Left ventricle myocardium inferior (tissue), 1 donor: ENCODE measurements at regions not wholly inside any gene's neighbourhood (a gene's known extent, or its start where the extent isn't known, plus 50 kb on each side); places are given as distances from the start of the nearest gene placed in this dataset.

ENCODE experiments used
- DNase-seq: peaks from one replicate; pipeline ENCODE4 v3.0.0-alpha.2; 2020
- H3K27ac ChIP-seq: fragments of 200-600 bp; replicated peaks from 2 replicates; pipeline ENCODE4 v1.8.0; 2021
- H3K27me3 ChIP-seq: fragments of 200-600 bp; 2 replicates; pipeline ENCODE4 v1.8.0; 2021; ENCODE audit warnings: low read depth
- H3K36me3 ChIP-seq: fragments of 200-600 bp; 2 replicates; pipeline ENCODE4 v1.8.0; 2021
- H3K4me1 ChIP-seq: fragments of 200-600 bp; 2 replicates; pipeline ENCODE4 v1.8.0; 2021
- H3K4me3 ChIP-seq: fragments of 200-600 bp; 2 replicates; pipeline ENCODE4 v1.8.0; 2021; ENCODE audit warnings: mild to moderate bottlenecking, moderate library complexity
- H3K9me3 ChIP-seq: fragments of 200-600 bp; replicated peaks from 2 replicates; pipeline ENCODE4 v1.8.0; 2021
- intact Hi-C: fragments of 100-400 bp; cut with micrococcal nuclease; formaldehyde crosslinking; loops from one replicate; pipeline ENCODE4 v1.11.0; 2022
- TF ChIP-seq, protein P1 (sequence below): fragments of 200-600 bp; IDR thresholded peaks from 2 replicates; pipeline ENCODE4 v1.8.0; 2021; ENCODE audit warnings: antibody characterized with exemption, mild to moderate bottlenecking, borderline replicate concordance
- donor health status: DM: no; HTN: yes; CAD: no; lungs with severe emphysema.

DNA sequence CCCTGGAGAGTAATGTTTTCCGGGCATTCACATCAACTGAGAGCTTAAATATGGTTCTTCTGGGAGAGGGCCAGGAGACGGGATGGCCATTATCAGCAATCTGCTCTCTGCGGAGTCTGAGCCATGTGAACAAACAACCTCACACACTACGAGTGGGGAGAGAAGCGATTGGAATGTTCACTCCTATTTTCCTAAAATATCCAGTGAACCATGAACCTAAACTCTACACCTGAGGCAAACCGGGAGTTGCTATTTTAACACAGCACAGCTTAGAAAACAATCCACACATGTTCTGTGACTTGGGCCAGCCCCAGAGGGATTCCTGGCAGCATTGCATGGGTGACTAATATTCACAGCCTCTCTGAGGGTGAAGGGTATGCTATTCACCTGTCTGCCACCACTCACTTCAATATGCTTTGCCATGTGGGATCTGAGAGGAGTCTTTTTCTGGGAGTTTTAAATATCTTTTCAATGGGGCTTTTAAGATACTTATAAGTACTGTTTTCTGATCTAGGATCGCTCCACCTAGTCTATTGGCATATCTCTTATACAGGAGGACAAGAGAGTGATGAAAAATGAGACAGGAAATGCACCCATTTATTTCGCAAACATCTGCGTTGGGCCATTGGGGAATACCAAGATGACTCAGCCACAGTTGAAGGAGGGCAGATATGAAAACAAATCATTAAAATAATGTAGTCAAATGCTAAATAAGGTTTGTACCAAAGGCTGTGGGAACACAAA, 72.6 kb upstream of the SERP2 start:
- no peaks in the 10 kb centered on the region for H3K9me3 ChIP-seq
- H3K27me3 ChIP-seq, result no peaks in the 10 kb centered on the region
- peaks cover 73% of the 10 kb centered on the region for H3K4me1 ChIP-seq
- H3K36me3 ChIP-seq, result no peaks in the 10 kb centered on the region
- H3K27ac ChIP-seq, result peak overlapping the region; percentile 83
- TF ChIP-seq, protein P1, sequence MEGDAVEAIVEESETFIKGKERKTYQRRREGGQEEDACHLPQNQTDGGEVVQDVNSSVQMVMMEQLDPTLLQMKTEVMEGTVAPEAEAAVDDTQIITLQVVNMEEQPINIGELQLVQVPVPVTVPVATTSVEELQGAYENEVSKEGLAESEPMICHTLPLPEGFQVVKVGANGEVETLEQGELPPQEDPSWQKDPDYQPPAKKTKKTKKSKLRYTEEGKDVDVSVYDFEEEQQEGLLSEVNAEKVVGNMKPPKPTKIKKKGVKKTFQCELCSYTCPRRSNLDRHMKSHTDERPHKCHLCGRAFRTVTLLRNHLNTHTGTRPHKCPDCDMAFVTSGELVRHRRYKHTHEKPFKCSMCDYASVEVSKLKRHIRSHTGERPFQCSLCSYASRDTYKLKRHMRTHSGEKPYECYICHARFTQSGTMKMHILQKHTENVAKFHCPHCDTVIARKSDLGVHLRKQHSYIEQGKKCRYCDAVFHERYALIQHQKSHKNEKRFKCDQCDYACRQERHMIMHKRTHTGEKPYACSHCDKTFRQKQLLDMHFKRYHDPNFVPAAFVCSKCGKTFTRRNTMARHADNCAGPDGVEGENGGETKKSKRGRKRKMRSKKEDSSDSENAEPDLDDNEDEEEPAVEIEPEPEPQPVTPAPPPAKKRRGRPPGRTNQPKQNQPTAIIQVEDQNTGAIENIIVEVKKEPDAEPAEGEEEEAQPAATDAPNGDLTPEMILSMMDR, result peak; percentile 29
- peak; percentile 53 for DNase-seq
- peak overlapping the region; percentile 24 for H3K4me3 ChIP-seq
- intact Hi-C loops, result no loop called here

DNA sequence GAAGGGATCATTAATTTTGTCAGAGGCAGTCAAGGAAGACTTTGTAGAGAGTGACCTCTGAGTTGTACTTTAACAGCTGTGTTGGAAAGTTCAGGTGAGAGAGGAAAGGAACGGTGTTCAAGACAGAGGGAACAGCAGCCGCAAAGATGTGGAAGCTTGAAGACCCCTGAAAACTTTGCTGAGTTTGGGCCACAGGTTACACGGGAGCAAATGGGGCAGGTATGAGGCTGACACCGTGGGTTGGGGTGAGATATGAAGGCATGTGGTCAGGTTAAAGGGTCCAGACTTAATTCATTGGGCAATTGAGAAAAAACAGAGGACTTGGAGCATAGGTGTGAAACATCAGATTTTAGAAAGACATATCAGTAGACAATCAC, 72.0 kb upstream of the SERP2 start:
- intact Hi-C loops, result no loop called here
- no peaks in the 10 kb centered on the region for H3K36me3 ChIP-seq
- H3K4me1 ChIP-seq, result peaks cover 73% of the 10 kb centered on the region
- DNase-seq, result no peak
- TF ChIP-seq, protein P1, result no peak
- peak overlapping the region; percentile 83 for H3K27ac ChIP-seq
- H3K27me3 ChIP-seq, result no peaks in the 10 kb centered on the region
- H3K4me3 ChIP-seq, result no peak overlapping the region
- no peaks in the 10 kb centered on the region for H3K9me3 ChIP-seq

DNA sequence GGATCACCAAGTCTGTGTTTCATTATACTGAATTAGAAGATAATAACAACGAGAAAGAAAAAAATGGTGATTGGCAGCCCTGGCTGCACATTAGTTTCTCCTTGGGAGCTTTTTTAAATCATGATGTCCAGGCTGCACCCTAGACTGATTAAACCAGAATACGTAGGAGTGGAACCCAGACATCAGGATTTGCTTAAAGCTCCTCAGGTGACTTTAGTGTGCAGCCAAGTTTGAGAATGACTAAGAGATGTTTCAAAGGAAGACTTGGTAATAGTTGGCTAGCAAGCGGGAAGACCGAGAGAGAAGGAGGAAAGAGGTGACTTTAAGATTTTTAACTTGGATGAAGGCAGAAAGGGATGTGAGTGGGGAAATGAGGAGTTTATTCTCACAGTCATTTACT, 71.4 kb upstream of the SERP2 start:
- Histone ChIP-seq H3K36me3 (no peaks in the 10 kb centered on the region), H3K9me3 (no peaks in the 10 kb centered on the region), H3K4me3 (no peak overlapping the region), H3K27me3 (no peaks in the 10 kb centered on the region), H3K4me1 (peaks cover 74% of the 10 kb centered on the region), H3K27ac (peak overlapping the region; percentile 83)
- DNase-seq, result no peak
- intact Hi-C loops, result no loop called here
- TF ChIP-seq, protein P1, result no peak

DNA sequence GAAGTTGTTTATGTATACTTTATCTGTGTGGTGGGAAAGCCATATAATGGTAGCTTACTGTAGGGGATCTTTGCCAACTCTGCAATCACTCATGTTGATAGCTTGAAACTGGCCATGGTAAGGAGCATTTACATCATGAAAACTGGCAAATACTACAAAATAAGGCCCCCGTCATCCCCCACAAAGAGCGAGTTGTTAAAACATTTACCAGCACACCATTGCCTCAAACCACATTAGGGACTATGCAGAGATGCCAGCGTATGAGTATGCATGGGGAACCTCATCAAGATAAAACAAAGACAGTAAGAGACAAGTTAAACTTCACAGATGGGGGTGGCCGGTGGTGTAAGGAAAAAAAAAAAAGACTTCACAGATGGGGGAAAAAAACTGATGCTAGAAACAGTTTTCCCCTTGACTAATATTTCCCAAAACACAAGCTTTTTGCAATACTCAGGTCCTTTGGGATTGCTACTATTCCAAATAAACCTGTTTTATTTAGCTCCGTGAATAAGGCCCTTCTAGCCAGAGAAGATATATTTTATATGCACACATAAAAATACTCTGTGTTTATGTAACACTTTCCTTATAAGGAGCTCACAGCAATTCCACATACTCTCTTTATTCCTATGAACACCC, 70.6 kb upstream of the SERP2 start:
- TF ChIP-seq, protein P1, result no peak
- H3K27ac ChIP-seq, result peak overlapping the region; percentile 83
- intact Hi-C loops, result no loop called here

DNA sequence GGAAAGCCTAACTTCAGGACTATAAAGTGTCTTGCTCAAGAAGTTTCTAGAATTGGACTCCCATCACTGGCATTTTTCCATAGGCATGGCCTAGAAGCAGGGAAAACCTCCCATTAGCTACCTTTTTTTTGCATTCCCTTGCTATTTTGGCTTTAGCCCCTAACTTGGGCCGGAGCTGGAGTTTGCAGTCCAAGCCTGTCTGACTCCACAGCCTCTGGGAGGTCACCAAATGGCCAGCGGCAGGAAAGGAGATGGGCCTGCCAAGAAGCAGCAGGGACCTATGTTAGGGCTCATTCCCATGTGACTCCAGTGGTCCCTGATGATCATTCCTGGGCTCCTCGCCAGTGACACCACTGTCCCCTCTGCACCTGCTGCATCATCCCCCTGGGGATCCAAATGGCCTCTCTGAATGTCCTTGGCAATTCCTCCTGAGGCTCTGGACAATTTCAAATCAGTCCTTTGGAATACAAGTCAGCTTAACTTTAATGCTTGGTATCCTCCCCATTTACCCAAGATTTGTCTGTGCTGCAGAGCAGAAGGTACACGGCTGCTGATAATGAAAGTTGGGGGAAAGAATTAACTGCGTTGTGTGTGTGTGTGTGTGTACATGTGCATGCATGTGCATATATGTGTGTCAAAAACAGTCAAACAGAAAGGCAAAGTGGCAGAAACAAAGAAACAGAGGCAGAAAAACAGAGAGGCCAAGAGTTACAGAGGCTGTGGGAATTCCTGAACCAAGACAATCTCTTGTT, 69.8 kb upstream of the SERP2 start:
- H3K9me3 ChIP-seq, result no peaks in the 10 kb centered on the region
- no peaks in the 10 kb centered on the region for H3K36me3 ChIP-seq
- H3K27ac ChIP-seq, result peak overlapping the region; percentile 83
- TF ChIP-seq, protein P1, result no peak
- H3K27me3 ChIP-seq, result no peaks in the 10 kb centered on the region
- peak; percentile 78 for DNase-seq
- H3K4me3 ChIP-seq, result no peak overlapping the region
- intact Hi-C loops, result no loop called here
- H3K4me1 ChIP-seq, result peaks cover 76% of the 10 kb centered on the region

More for the DNA sequence above, 70.6 kb upstream of the SERP2 start:
- Histone ChIP-seq H3K36me3 (no peaks in the 10 kb centered on the region), H3K27me3 (no peaks in the 10 kb centered on the region), H3K4me1 (peaks cover 76% of the 10 kb centered on the region), H3K4me3 (no peak overlapping the region), H3K9me3 (no peaks in the 10 kb centered on the region)
- DNase-seq, result no peak
